Activated B cell treated with CpG ODN at 0.5 μM for 24 hours (primary cell): ENCODE measurements at regions not wholly inside any gene's neighbourhood (a gene's known extent, or its start where the extent isn't known, plus 50 kb on each side); places are given as distances from the start of the nearest gene placed in this dataset.

Source experiments
- ATAC-seq: fragments of 200-7000 bp; cut with Tn5 transposase; one replicate; pipeline ENCODE4 v1.10.0; 2021; ENCODE audit warnings: low read depth, mild to moderate bottlenecking, moderate library complexity
- CTCF ChIA-PET: fragments of 350-600 bp; sonication (Branson Sonifier 250); formaldehyde crosslinking; loops from one replicate; lab custom pipeline; 2021; ENCODE audit warnings: antibody characterized with exemption; lab: Charles Lee
- POLR2A ChIA-PET: fragments of 350-600 bp; sonication (Branson Sonifier 250); formaldehyde crosslinking; loops from one replicate; lab custom pipeline; 2021; ENCODE audit warnings: antibody characterized with exemption; lab: Charles Lee
- DNase-seq: peaks from one replicate; pipeline ENCODE4 v3.0.0; 2022
- H3K27ac Mint-ChIP-seq: one replicate; pipeline ENCODE4 v1.8.0; 2020; ENCODE audit warnings: mixed read lengths
- H3K27me3 Mint-ChIP-seq: one replicate; pipeline ENCODE4 v1.8.0; 2021; ENCODE audit warnings: mixed read lengths
- H3K36me3 Mint-ChIP-seq: one replicate; pipeline ENCODE4 v1.8.0; 2021; ENCODE audit warnings: low read depth, mixed read lengths
- H3K4me1 Mint-ChIP-seq: one replicate; pipeline ENCODE4 v1.8.0; 2021; ENCODE audit warnings: mixed read lengths
- H3K4me3 Mint-ChIP-seq: one replicate; pipeline ENCODE4 v1.8.0; 2020; ENCODE audit warnings: mild to moderate bottlenecking, mixed read lengths
- H3K9me3 Mint-ChIP-seq: one replicate; pipeline ENCODE4 v1.8.0; 2020; ENCODE audit warnings: mixed read lengths
- intact Hi-C: fragments of 100-400 bp; cut with micrococcal nuclease; formaldehyde crosslinking; loops from one replicate; pipeline ENCODE4 v1.15.1; 2024
- TF ChIP-seq, protein P1 (sequence below): fragments of 200-600 bp; IDR thresholded peaks from one replicate; pipeline ENCODE4 v1.8.0; 2022; ENCODE audit warnings: antibody characterized with exemption, mild to moderate bottlenecking

DNA sequence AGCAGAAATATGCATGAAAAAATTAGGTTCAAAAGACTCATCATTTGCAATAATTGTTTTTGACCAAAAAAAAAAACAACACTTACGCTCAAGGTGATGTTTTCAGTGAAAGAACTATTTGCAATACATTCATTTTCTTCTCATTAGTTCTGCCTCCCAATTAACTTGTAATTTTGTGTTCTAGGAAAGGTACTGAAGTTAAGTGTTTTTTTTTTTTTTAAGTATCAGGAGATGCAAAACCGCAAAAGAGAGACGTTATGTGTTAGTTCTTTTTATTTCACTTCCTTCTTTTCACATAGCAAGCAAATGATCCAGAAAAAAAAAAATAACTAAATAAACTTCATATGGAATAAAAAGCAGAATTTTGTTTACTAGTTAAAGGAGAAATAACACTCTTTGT is 735.2 kb upstream of the GCFC2 start:
- ChIA-PET POLR2A (no interaction called here), CTCF (no interaction called here)
- DNase-seq (no peak), ATAC-seq (no peak)
- TF ChIP-seq, protein P1, sequence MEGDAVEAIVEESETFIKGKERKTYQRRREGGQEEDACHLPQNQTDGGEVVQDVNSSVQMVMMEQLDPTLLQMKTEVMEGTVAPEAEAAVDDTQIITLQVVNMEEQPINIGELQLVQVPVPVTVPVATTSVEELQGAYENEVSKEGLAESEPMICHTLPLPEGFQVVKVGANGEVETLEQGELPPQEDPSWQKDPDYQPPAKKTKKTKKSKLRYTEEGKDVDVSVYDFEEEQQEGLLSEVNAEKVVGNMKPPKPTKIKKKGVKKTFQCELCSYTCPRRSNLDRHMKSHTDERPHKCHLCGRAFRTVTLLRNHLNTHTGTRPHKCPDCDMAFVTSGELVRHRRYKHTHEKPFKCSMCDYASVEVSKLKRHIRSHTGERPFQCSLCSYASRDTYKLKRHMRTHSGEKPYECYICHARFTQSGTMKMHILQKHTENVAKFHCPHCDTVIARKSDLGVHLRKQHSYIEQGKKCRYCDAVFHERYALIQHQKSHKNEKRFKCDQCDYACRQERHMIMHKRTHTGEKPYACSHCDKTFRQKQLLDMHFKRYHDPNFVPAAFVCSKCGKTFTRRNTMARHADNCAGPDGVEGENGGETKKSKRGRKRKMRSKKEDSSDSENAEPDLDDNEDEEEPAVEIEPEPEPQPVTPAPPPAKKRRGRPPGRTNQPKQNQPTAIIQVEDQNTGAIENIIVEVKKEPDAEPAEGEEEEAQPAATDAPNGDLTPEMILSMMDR: no peak
- H3K27ac Mint-ChIP-seq: no peak overlapping the region
- H3K4me1 Mint-ChIP-seq: no peaks in the 10 kb centered on the region
- no peaks in the 10 kb centered on the region for H3K27me3 Mint-ChIP-seq
- H3K4me3 Mint-ChIP-seq: no peak overlapping the region
- H3K9me3 Mint-ChIP-seq: no peaks in the 10 kb centered on the region
- intact Hi-C loops: no loop called here
- H3K36me3 Mint-ChIP-seq: no peaks in the 10 kb centered on the region

DNA sequence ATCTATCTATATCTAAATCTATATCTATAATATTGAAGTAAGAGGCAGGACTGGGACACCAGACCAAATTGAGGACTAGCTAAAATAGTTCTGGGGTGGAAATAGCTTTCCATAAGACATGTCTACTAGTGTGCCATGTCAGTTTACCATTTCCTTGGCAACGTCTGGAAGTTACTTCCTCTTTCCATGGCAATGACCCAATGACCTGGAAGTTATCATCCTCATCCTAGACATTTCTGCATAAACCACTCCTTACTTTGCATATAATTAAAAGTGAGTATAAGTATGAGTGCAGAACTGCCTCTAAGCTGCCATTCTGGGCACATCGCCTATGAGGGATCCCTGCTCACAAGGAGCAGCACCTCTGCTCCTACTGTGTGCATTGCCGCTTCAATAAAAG is 734.0 kb upstream of the GCFC2 start:
- H3K4me1 Mint-ChIP-seq: no peaks in the 10 kb centered on the region
- intact Hi-C loops: no loop called here
- ChIA-PET POLR2A (no interaction called here), CTCF (no interaction called here)
- H3K9me3 Mint-ChIP-seq: no peaks in the 10 kb centered on the region
- DNase-seq: no peak
- no peak overlapping the region for H3K27ac Mint-ChIP-seq
- no peak overlapping the region for H3K4me3 Mint-ChIP-seq
- H3K27me3 Mint-ChIP-seq: no peaks in the 10 kb centered on the region
- no peaks in the 10 kb centered on the region for H3K36me3 Mint-ChIP-seq
- TF ChIP-seq, protein P1: no peak
- no peak for ATAC-seq

DNA sequence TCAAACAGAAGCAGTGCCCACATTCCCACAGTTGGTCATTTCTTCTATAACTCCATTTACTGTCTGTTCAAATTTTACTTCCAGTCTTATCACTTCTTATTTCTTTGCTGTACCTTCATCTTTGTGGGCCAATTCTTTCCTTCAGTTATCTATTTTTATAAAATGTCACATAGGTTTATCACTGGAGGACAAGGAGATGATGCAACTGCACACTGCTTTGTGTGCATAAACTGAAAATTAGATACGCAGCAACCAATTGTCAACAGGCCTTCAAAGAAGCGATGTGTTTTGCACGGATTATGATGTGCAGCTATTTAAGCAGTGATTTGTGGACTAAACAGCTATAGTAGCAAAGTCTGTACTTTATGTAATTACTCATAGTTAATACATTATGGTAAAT is 726.8 kb upstream of the GCFC2 start:
- ChIA-PET POLR2A (no interaction called here), CTCF (no interaction called here)
- DNase-seq (no peak), ATAC-seq (no peak)
- H3K4me1 Mint-ChIP-seq: no peaks in the 10 kb centered on the region
- peaks cover 2% of the 10 kb centered on the region for H3K9me3 Mint-ChIP-seq
- TF ChIP-seq, protein P1: no peak
- H3K36me3 Mint-ChIP-seq: no peaks in the 10 kb centered on the region
- no peak overlapping the region for H3K27ac Mint-ChIP-seq
- intact Hi-C loops: no loop called here
- no peak overlapping the region for H3K4me3 Mint-ChIP-seq
- no peaks in the 10 kb centered on the region for H3K27me3 Mint-ChIP-seq

DNA sequence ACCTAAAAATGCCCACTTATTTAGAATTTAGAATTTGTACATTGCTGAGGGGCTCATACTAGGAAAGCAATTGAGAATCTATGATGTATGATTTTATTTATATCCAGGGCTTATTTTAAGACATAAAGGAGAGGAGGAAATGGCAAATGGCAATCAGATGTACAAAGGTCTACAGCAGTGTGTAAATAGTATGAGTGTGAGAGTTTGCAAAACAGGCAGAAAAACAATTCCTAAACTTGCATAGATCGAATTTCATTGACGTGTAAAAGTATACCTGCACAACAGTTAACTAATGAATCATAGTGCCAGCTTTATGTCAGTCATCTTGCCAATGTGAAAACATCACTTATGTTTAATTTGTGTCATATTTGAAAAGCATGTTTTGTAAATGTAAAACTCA is 718.7 kb upstream of the GCFC2 start:
- Mint-ChIP-seq H3K36me3 (no peaks in the 10 kb centered on the region), H3K9me3 (peaks cover 2% of the 10 kb centered on the region), H3K4me3 (no peak overlapping the region), H3K27me3 (no peaks in the 10 kb centered on the region), H3K27ac (no peak overlapping the region), H3K4me1 (no peaks in the 10 kb centered on the region)
- ChIA-PET CTCF (no interaction called here), POLR2A (no interaction called here)
- TF ChIP-seq, protein P1: no peak
- intact Hi-C loops: no loop called here
- ATAC-seq (no peak), DNase-seq (no peak)

DNA sequence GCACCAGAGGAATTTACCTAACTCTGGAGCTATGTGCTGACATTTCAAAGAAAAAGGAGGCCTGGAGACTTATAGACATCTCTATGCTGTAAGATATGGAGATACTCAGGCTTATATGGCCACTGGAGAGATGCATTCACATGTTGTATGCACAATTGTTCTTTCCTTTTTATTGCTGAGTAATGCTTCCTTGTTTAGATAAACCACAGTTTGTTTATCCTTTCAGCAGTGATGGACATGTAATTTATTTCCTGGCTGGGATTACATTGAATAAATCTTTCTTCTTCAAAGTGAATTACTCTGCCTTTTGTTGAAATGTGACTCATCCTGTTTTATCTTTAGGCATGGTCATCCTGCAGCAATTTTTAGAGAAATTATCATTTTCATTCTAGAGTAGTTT is 716.7 kb upstream of the GCFC2 start:
- no peak overlapping the region for H3K27ac Mint-ChIP-seq
- no peak for ATAC-seq
- intact Hi-C loops: no loop called here
- ChIA-PET CTCF (no interaction called here), POLR2A (no interaction called here)
- DNase-seq: no peak
- no peak overlapping the region for H3K4me3 Mint-ChIP-seq
- H3K27me3 Mint-ChIP-seq: no peaks in the 10 kb centered on the region
- H3K9me3 Mint-ChIP-seq: peaks cover 2% of the 10 kb centered on the region
- TF ChIP-seq, protein P1: no peak
- H3K36me3 Mint-ChIP-seq: no peaks in the 10 kb centered on the region
- H3K4me1 Mint-ChIP-seq: no peaks in the 10 kb centered on the region
